Uterus (tissue), 2 donors: ENCODE measurements at regions not wholly inside any gene's neighbourhood (a gene's known extent, or its start where the extent isn't known, plus 50 kb on each side); places are given as distances from the start of the nearest gene placed in this dataset.

ENCODE experiments used
- POLR2A ChIP-seq, 2 donors: fragments of 450-650 bp; IDR thresholded peaks; one replicate each; pipeline ENCODE4 v1.6.1; 2016; ENCODE audit warnings: antibody characterized with exemption in 2 of 2, mild to moderate bottlenecking in 1 of 2, moderate library complexity in 1 of 2
- TF ChIP-seq, protein P1 (sequence below), 4 experiments: fragments of 200-600 bp in 2 of 4; fragments of 450-650 bp in 2 of 4; sonication (generic) in 2 of 4; IDR thresholded peaks; one replicate each; pipeline ENCODE4 v1.5.1; 2016 to 2019; ENCODE audit warnings: antibody characterized with exemption in 4 of 4, mild to moderate bottlenecking in 2 of 4, moderate library complexity in 1 of 4

DNA sequence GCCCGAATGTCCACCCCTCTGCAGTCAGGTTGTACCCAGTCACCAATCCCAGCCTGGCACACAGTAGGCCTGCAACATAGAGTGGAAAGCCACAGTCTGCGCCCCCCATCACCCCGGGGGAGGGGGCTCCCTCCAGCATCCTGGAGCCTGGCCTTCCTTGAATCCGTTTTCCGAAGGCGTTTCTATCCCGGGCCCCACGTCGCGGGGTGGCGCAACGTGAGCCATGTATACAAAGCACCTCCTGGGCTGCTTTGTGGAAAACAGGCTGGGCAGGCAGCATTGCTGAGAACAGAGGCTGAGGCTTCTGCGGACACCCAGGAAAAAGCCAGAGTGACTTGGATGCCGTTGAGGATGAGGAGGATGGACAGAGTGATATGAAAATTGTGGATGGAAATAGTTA is 103.3 kb upstream of the USP29 start:
- TF ChIP-seq, protein P1, sequence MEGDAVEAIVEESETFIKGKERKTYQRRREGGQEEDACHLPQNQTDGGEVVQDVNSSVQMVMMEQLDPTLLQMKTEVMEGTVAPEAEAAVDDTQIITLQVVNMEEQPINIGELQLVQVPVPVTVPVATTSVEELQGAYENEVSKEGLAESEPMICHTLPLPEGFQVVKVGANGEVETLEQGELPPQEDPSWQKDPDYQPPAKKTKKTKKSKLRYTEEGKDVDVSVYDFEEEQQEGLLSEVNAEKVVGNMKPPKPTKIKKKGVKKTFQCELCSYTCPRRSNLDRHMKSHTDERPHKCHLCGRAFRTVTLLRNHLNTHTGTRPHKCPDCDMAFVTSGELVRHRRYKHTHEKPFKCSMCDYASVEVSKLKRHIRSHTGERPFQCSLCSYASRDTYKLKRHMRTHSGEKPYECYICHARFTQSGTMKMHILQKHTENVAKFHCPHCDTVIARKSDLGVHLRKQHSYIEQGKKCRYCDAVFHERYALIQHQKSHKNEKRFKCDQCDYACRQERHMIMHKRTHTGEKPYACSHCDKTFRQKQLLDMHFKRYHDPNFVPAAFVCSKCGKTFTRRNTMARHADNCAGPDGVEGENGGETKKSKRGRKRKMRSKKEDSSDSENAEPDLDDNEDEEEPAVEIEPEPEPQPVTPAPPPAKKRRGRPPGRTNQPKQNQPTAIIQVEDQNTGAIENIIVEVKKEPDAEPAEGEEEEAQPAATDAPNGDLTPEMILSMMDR (IDR thresholded peaks at IDR 0.05) = no peak
- no peak for TF ChIP-seq POLR2A (IDR thresholded peaks at IDR 0.05)
